Activated CD4-positive, alpha-beta T cell treated with anti-CD3 and anti-CD28 coated beads for 1 hour (primary cell): ENCODE measurements at regions not wholly inside any gene's neighbourhood (a gene's known extent, or its start where the extent isn't known, plus 50 kb on each side); places are given as distances from the start of the nearest gene placed in this dataset.

ENCODE experiments used
- DNase-seq: peaks from one replicate; pipeline ENCODE4 v3.0.0-alpha.2; 2020

GRCh38 chr12:69065775-69066174 lies 132.8 kb upstream of the CPM start:
- no peak for DNase-seq

GRCh38 chr12:69066492-69067373 lies 133.8 kb upstream of the CPM start:
- no peak for DNase-seq

GRCh38 chr12:69067713-69068112 lies 134.7 kb upstream of the CPM start:
- no peak for DNase-seq

- DNase-seq: no peak
Measured at GRCh38 chr12:69068448-69068847, 135.5 kb upstream of the CPM start.

GRCh38 chr12:69069479-69069878 lies 136.5 kb upstream of the CPM start:
- DNase-seq: no peak

- DNase-seq: peak; percentile 23
Measured at GRCh38 chr12:69070319-69071090, 137.5 kb upstream of the CPM start.

- no peak for DNase-seq
Measured at GRCh38 chr12:69071091-69071370, 138.1 kb upstream of the CPM start.

- DNase-seq: no peak
Measured at GRCh38 chr12:69073035-69073434, 140.1 kb upstream of the CPM start.

GRCh38 chr12:69074556-69075349 lies 141.8 kb upstream of the CPM start:
- DNase-seq: no peak

GRCh38 chr12:69083689-69084088 lies 150.7 kb upstream of the CPM start:
- DNase-seq: no peak

GRCh38 chr12:69084816-69085378 lies 151.9 kb upstream of the CPM start:
- no peak for DNase-seq

GRCh38 chr12:69085852-69086251 lies 152.9 kb upstream of the CPM start:
- no peak for DNase-seq

- no peak for DNase-seq
Measured at GRCh38 chr12:69087986-69088385, 151.4 kb upstream of the CPSF6 start.

GRCh38 chr12:69090722-69091121 lies 148.6 kb upstream of the CPSF6 start:
- no peak for DNase-seq

- DNase-seq: no peak
Measured at GRCh38 chr12:69091442-69092017, 147.8 kb upstream of the CPSF6 start.

GRCh38 chr12:69092137-69092536 lies 147.2 kb upstream of the CPSF6 start:
- DNase-seq: no peak

GRCh38 chr12:69094606-69095216 lies 144.7 kb upstream of the CPSF6 start:
- no peak for DNase-seq

- no peak for DNase-seq
Measured at GRCh38 chr12:69095765-69096477, 143.4 kb upstream of the CPSF6 start.

- no peak for DNase-seq
Measured at GRCh38 chr12:69096669-69097335, 142.6 kb upstream of the CPSF6 start.

GRCh38 chr12:69097619-69098368 lies 141.6 kb upstream of the CPSF6 start:
- DNase-seq: no peak
